NCI-H526 (cell line): ENCODE measurements at regions not wholly inside any gene's neighbourhood (a gene's known extent, or its start where the extent isn't known, plus 50 kb on each side); places are given as distances from the start of the nearest gene placed in this dataset.
A peak's percentile ranks its signal among the peaks of the same experiment; 100 is the strongest.
"Not testable (repeated sequence)": the region's sequence is repeated elsewhere in the genome, so short reads cannot be mapped to it uniquely, and the experiment has no call there.

Experiments
- DNase-seq, 2 experiments: peaks; one replicate each; lab custom pipeline; 2025; lab: John Stamatoyannopoulos, UW

GRCh38 chr2:122651780-122652179, 896.3 kb downstream of the TSN start:
- DNase-seq = no peak

DNA sequence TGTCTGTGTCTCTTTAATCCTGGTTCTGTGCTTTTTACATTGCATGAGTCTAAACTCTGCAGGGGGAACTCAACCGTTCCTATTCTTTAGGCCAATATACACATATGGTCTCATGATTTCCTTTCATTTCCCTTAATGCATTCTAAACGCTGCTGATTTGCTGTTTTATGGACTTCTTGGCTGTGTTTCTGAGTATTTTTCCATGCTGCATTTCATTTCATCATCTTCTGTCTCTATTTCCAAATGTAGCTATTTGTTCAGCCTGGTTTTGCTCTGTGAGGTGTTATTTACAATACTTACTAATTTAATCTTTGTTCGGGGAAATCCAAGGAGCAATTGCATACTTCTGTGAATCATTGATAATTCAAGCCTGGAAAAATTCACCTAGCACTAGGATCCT, 897.2 kb downstream of the TSN start:
- DNase-seq = no peak

- DNase-seq = no peak
These were observed 901.0 kb downstream of the TSN start for GRCh38 chr2:122656403-122656802.

- DNase-seq = peak; percentile 2 to 72
These were observed 905.6 kb downstream of the TSN start for GRCh38 chr2:122660786-122661634.

- no peak for DNase-seq
These were observed 908.2 kb downstream of the TSN start for GRCh38 chr2:122663620-122664019.

GRCh38 chr2:122669627-122670026, 914.2 kb downstream of the TSN start:
- no peak for DNase-seq

DNA sequence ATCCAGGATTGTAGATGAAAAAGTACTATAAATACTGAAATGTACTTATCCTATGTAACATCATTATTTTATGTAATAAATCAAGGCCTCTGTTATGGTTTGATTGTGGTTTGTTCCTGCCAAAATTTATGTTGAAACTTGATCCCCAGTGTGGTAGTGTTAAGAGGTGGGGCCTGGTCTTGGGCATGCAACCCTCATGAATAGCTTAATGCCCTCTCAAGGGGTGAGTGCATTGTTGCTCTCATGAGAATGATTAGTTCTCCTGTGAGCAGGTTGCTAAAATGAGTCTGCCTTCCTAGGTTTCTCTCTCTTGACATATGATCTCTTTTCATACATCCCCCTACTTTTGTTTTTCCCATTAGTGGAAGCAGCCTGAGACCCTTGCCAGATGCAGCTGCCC, 915.4 kb downstream of the TSN start:
- DNase-seq = no peak

DNA sequence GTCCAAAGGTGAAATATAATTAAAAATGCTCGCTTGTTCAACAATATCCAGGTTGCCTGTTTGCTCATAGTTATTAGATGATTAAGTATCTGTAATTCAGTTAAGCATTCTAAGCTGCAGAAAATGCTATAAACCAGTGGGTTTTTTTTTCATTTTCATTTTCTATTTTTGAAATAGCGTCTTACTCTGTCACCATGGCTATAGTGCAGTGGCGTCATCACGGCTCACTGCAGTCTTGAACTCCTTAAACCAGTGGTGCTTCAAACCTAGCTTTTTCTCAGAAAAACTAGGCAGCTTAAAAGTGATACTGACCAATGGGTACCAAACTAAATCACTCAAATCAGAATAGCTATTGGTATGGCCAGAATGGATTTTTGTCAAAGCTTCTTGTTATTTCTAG, 925.2 kb downstream of the TSN start:
- DNase-seq = no peak

- no peak for DNase-seq
These were observed 926.2 kb downstream of the TSN start for GRCh38 chr2:122681626-122682025.

DNA sequence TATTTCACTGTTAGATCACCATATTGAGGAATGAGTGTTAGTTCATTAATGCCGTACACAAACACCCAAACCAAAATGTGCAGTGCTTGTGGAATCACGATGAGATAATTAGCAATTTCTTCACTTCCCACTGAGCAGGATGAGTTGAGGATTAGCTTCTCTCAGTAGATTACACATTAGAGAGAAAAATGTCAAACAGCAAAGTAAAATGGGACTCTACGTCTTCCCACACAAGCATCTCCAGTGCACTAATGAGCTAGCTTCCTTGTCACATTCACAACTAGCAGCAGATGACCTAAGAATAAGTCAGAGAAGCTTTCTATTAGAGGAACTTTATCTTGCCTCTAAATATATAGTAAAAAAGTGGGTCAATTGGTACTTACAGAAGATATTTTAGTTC, 926.9 kb downstream of the TSN start:
- no peak for DNase-seq

DNA sequence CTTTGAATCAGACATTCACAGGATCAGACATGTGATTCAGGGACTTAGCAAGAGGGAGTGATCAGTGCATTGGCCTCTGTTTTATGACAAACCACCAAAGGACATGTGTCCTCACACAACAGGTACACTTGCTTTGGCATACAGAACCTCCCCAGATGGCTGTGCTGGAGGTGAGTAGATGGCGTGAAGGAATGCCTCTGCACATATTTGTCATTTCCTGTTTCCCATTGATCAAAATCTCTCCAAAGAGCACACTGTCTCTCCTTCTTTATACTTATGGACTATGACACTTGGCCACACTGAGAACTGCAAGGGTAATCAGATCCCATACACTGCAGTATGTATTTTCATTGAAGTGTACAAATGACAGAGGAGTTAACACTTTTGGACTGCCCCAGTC, 927.6 kb downstream of the TSN start:
- no peak for DNase-seq

GRCh38 chr2:122692400-122693083, 937.1 kb downstream of the TSN start:
- no peak for DNase-seq

- DNase-seq = no peak
These were observed 942.0 kb downstream of the TSN start for GRCh38 chr2:122697415-122697814.

GRCh38 chr2:122703676-122704075, 948.2 kb downstream of the TSN start:
- DNase-seq = no peak

DNA sequence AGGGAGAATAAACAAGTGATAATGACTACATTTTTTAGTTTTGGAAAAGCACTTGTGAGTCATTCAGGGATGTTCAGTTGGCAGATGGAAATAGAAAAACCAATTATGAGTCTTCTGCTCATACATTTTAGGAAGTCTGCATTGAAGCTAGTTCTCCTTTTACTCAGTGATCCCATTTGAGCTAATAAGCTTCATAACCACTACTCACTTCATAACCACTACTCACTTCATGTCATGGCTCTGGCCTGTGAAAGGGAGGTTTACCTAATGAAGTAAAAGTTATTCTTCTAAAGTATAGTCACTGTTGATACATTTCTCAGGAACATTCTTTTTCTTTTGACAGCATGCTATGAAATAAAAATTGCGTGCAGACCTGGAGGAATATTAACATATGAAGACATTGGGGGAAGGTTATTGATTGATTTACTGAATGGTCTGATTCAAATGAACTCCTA, 948.7 kb downstream of the TSN start:
- no peak for DNase-seq

DNA sequence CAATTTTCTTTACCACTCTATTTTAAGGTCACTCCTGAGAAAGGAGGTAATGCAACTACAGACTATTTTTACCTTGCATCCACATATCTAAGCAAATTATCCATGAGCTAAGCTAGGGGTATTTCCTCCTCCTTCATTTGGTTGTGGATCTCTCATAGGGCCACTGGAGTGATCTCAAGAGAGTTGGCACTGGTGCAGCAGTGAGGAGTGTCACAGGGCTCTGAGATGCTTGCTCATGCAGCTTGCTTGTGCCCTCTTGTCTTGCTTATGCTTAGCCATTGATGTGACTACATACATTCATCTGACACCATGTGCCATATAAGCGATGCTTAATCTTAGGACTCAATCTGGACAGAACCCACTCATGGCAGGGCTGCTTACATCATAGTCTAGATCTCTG, 950.3 kb downstream of the TSN start:
- DNase-seq = no peak

- no peak for DNase-seq
These were observed 951.3 kb downstream of the TSN start for GRCh38 chr2:122706757-122707223.

- DNase-seq = no peak
These were observed 951.9 kb downstream of the TSN start for GRCh38 chr2:122707224-122707824.

DNA sequence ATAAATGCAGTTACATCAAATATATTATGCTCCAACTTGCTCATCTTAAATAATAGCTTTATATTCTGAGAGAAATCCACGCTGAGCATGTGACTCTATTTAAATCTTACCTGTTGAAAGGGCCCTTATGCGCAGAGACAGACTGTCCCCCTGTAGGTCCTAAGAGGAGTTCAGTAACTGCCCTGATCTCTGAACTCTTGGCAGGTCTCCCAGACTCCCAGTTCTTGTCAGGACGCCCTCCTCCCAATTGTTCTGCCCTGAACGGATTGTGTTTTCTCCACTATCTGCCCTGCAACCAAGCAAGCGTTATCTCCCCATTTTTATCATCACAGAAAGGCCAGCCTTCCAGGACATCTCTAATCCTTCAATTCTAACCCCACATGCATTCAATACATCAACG, 954.6 kb downstream of the TSN start:
- DNase-seq = no peak

GRCh38 chr2:122713800-122714199, 958.3 kb downstream of the TSN start:
- DNase-seq = no peak

- not testable (repeated sequence) for DNase-seq
These were observed 965.4 kb downstream of the TSN start for GRCh38 chr2:122720822-122721221.

GRCh38 chr2:122734766-122735424, 979.4 kb downstream of the TSN start:
- no peak for DNase-seq
